Esophagus squamous epithelium (tissue), 4 donors: ENCODE measurements at regions not wholly inside any gene's neighbourhood (a gene's known extent, or its start where the extent isn't known, plus 50 kb on each side); places are given as distances from the start of the nearest gene placed in this dataset.

Source experiments
- CTCF ChIP-seq, 6 experiments: fragments of 450-650 bp in 4 of 6; fragments of 200-600 bp in 2 of 6; sonication (generic) in 2 of 6; IDR thresholded peaks; one replicate each; pipeline ENCODE4 v1.5.1; 2016 to 2019; ENCODE audit warnings: antibody characterized with exemption in 6 of 6, mild to moderate bottlenecking in 4 of 6, moderate library complexity in 4 of 6
- POLR2A ChIP-seq, 4 donors: fragments of 450-650 bp; IDR thresholded peaks; one replicate each; pipeline ENCODE4 v1.6.1; 2017; ENCODE audit warnings: antibody characterized with exemption in 4 of 4, mild to moderate bottlenecking in 4 of 4, moderate library complexity in 3 of 4

GRCh38 chr3:182603501-182603900, 189.8 kb upstream of the ATP11B start:
- no peak for TF ChIP-seq POLR2A (IDR thresholded peaks at IDR 0.05)
- no peak for TF ChIP-seq CTCF (IDR thresholded peaks at IDR 0.05)
